A673 (cell line): ENCODE measurements at regions not wholly inside any gene's neighbourhood (a gene's known extent, or its start where the extent isn't known, plus 50 kb on each side); places are given as distances from the start of the nearest gene placed in this dataset.

ENCODE experiments used
- BruUV-seq: library from RNA; stranded (reverse); fragments of 400-500 nt; replicated peaks from 2 replicates; lab custom pipeline; 2021; lab: Mats Ljungman, UMichigan
- CTCF ChIA-PET: fragments of 300-600 bp; sonication (Branson Sonifier 250); formaldehyde crosslinking; loops from one replicate; lab custom pipeline; 2022; ENCODE audit warnings: antibody characterized with exemption; lab: Charles Lee
- POLR2A ChIA-PET: fragments of 300-600 bp; sonication (Branson Sonifier 250); formaldehyde crosslinking; loops from one replicate; lab custom pipeline; 2022; ENCODE audit warnings: antibody characterized with exemption; ENCODE audit not compliant: low non-redundant PET; lab: Charles Lee
- DNase-seq: peaks from one replicate; pipeline ENCODE4 v3.0.0-alpha.2; 2015; ENCODE audit warnings: low spot score
- H3K27ac ChIP-seq: fragments of 200-600 bp; sonication (generic); 2 replicates; pipeline ENCODE4 v1.5.1; 2016; ENCODE audit warnings: mixed run types, low read depth, mild to moderate bottlenecking, mixed read lengths, antibody characterized with exemption, low read length; ENCODE audit not compliant: poor library complexity, severe bottlenecking
- H3K27me3 ChIP-seq: fragments of 200-600 bp; sonication (generic); replicated peaks from 2 replicates; pipeline ENCODE4 v1.6.1; 2017; ENCODE audit warnings: mixed run types, low read depth, mild to moderate bottlenecking, mixed read lengths, antibody characterized with exemption, low read length; ENCODE audit not compliant: insufficient read depth, poor library complexity
- H3K36me3 ChIP-seq: fragments of 200-600 bp; sonication (generic); 2 replicates; pipeline ENCODE4 v1.6.1; 2016; ENCODE audit warnings: mixed run types, mild to moderate bottlenecking, mixed read lengths, antibody characterized with exemption, low read length; ENCODE audit not compliant: insufficient read depth, poor library complexity, severe bottlenecking
- H3K4me1 ChIP-seq: fragments of 200-600 bp; sonication (generic); 2 replicates; pipeline ENCODE4 v1.6.1; 2017; ENCODE audit warnings: mixed run types, mild to moderate bottlenecking, mixed read lengths, antibody characterized with exemption, low read length; ENCODE audit not compliant: insufficient read depth, poor library complexity, severe bottlenecking
- H3K4me3 ChIP-seq: fragments of 200-600 bp; sonication (generic); 2 replicates; pipeline ENCODE4 v1.5.1; 2016; ENCODE audit warnings: low read depth, mixed run types, mild to moderate bottlenecking, mixed read lengths, low read length; ENCODE audit not compliant: poor library complexity, severe bottlenecking
- H3K9me3 ChIP-seq: fragments of 200-600 bp; sonication (generic); 2 replicates; pipeline ENCODE4 v1.6.1; 2016; ENCODE audit warnings: mixed run types, low read depth, mild to moderate bottlenecking, mixed read lengths, antibody characterized with exemption, low read length; ENCODE audit not compliant: poor library complexity, severe bottlenecking
- EZH2 ChIP-seq: fragments of 200-600 bp; sonication (generic); IDR thresholded peaks from 2 replicates; pipeline ENCODE4 v1.6.1; 2017; ENCODE audit warnings: borderline replicate concordance, low read depth, mild to moderate bottlenecking, mixed read lengths, antibody characterized with exemption, low read length; ENCODE audit not compliant: poor library complexity, severe bottlenecking
- intact Hi-C: fragments of 100-400 bp; cut with micrococcal nuclease; formaldehyde crosslinking; loops from one replicate; pipeline ENCODE4 v1.10.0; 2022; ENCODE audit not compliant: unreplicated experiment
- TF ChIP-seq, protein P1 (sequence below): fragments of 300-800, 200-600 bp; sonication (generic); conservative IDR thresholded peaks from 2 replicates; pipeline ENCODE4 v1.5.1; 2017; ENCODE audit warnings: low read depth, mild to moderate bottlenecking, antibody characterized with exemption, low read length, moderate library complexity, mixed read lengths

GRCh38 chr2:103781313-103781712 lies 1019.5 kb downstream of the TMEM182 start:
- TF ChIP-seq EZH2 = no peak
- TF ChIP-seq, protein P1, sequence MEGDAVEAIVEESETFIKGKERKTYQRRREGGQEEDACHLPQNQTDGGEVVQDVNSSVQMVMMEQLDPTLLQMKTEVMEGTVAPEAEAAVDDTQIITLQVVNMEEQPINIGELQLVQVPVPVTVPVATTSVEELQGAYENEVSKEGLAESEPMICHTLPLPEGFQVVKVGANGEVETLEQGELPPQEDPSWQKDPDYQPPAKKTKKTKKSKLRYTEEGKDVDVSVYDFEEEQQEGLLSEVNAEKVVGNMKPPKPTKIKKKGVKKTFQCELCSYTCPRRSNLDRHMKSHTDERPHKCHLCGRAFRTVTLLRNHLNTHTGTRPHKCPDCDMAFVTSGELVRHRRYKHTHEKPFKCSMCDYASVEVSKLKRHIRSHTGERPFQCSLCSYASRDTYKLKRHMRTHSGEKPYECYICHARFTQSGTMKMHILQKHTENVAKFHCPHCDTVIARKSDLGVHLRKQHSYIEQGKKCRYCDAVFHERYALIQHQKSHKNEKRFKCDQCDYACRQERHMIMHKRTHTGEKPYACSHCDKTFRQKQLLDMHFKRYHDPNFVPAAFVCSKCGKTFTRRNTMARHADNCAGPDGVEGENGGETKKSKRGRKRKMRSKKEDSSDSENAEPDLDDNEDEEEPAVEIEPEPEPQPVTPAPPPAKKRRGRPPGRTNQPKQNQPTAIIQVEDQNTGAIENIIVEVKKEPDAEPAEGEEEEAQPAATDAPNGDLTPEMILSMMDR = no peak
- Histone ChIP-seq H3K4me1 (no peaks in the 10 kb centered on the region), H3K36me3 (no peaks in the 10 kb centered on the region), H3K27me3 (no peaks in the 10 kb centered on the region), H3K9me3 (no peaks in the 10 kb centered on the region), H3K4me3 (no peak overlapping the region), H3K27ac (no peak overlapping the region)
- DNase-seq = no peak
- intact Hi-C loops = no loop called here
- no TSS peak for BruUV-seq
- ChIA-PET CTCF (no interaction called here), POLR2A (no interaction called here)

DNA sequence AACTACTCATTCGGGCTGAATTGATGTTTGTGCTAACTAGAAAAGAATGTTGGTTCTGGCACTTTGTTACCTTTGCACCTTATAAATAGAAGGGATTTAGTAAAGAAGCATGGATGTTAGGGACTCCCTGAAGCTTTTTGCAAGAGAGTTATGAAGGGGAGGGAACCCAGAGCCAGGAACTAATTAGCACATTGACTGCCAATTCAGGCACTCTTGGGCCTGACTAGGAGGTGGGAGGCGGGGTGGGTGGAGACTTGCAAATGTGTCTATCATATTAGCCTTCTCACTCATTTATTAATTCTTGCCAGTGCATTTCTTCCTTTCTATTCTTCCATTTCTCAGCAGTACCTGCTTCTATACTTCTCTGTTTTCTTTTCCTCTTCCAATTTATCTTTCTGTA lies 1022.4 kb downstream of the TMEM182 start:
- intact Hi-C loops = no loop called here
- ChIA-PET CTCF (no interaction called here), POLR2A (no interaction called here)
- Histone ChIP-seq H3K27ac (no peak overlapping the region), H3K9me3 (no peaks in the 10 kb centered on the region), H3K4me3 (no peak overlapping the region), H3K27me3 (no peaks in the 10 kb centered on the region), H3K4me1 (peaks cover 14% of the 10 kb centered on the region), H3K36me3 (no peaks in the 10 kb centered on the region)
- BruUV-seq = no TSS peak
- DNase-seq = no peak
- TF ChIP-seq, protein P1 = no peak
- TF ChIP-seq EZH2 = no peak

DNA sequence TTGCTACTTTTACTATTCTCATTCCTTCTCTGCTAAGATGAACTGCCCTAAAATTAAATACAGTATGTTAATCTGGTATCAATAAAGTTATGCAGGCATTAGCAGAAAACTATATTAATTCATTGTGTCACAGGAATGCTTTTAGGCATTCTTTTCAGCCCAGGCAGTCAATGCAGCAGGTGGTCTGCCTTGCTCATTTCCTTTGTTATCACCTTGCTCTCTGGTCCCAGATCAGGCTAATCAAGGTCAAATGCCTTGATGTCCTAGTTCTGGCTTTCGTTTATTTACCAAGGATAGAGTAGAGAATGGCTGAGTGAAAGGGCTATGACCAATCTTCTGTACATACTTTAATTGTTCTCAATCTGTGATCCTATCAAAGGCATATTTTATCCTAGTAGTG lies 1023.6 kb downstream of the TMEM182 start:
- BruUV-seq = no TSS peak

More for the DNA sequence above, 1023.6 kb downstream of the TMEM182 start:
- Histone ChIP-seq H3K4me3 (no peak overlapping the region), H3K4me1 (peaks cover 14% of the 10 kb centered on the region), H3K27me3 (no peaks in the 10 kb centered on the region), H3K27ac (no peak overlapping the region), H3K36me3 (no peaks in the 10 kb centered on the region), H3K9me3 (no peaks in the 10 kb centered on the region)
- POLR2A ChIA-PET = no interaction called here
- TF ChIP-seq, protein P1 = no peak
- TF ChIP-seq EZH2 = no peak
- intact Hi-C loops = no loop called here
- CTCF ChIA-PET = no interaction called here
- DNase-seq = no peak
